ENCODE measurements at regions not wholly inside any gene's neighbourhood (a gene's known extent, or its start where the extent isn't known, plus 50 kb on each side); places are given as distances from the start of the nearest gene placed in this dataset.

- no peaks in the 10 kb centered on the region for H3K36me3 Mint-ChIP-seq (ENCODE audit: unreplicated experiment)
- H3K4me3 Mint-ChIP-seq (ENCODE audit: unreplicated experiment) = no peak overlapping the region
- H3K27ac Mint-ChIP-seq (ENCODE audit: unreplicated experiment) = no peak overlapping the region
- TF ChIP-seq, protein P1, sequence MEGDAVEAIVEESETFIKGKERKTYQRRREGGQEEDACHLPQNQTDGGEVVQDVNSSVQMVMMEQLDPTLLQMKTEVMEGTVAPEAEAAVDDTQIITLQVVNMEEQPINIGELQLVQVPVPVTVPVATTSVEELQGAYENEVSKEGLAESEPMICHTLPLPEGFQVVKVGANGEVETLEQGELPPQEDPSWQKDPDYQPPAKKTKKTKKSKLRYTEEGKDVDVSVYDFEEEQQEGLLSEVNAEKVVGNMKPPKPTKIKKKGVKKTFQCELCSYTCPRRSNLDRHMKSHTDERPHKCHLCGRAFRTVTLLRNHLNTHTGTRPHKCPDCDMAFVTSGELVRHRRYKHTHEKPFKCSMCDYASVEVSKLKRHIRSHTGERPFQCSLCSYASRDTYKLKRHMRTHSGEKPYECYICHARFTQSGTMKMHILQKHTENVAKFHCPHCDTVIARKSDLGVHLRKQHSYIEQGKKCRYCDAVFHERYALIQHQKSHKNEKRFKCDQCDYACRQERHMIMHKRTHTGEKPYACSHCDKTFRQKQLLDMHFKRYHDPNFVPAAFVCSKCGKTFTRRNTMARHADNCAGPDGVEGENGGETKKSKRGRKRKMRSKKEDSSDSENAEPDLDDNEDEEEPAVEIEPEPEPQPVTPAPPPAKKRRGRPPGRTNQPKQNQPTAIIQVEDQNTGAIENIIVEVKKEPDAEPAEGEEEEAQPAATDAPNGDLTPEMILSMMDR (IDR thresholded peaks at IDR 0.05; ENCODE audit: partially characterized antibody, unreplicated experiment) = no peak
- no peaks in the 10 kb centered on the region for H3K4me1 Mint-ChIP-seq (ENCODE audit: low read depth, unreplicated experiment)
- H3K27me3 Mint-ChIP-seq (ENCODE audit: unreplicated experiment) = peaks cover 1% of the 10 kb centered on the region
- no peaks in the 10 kb centered on the region for H3K9me3 Mint-ChIP-seq (ENCODE audit: unreplicated experiment)
- no peak for DNase-seq
Measured at GRCh38 chr7:42614636-42615035, 297.2 kb downstream of the C7orf25 start.

DNA sequence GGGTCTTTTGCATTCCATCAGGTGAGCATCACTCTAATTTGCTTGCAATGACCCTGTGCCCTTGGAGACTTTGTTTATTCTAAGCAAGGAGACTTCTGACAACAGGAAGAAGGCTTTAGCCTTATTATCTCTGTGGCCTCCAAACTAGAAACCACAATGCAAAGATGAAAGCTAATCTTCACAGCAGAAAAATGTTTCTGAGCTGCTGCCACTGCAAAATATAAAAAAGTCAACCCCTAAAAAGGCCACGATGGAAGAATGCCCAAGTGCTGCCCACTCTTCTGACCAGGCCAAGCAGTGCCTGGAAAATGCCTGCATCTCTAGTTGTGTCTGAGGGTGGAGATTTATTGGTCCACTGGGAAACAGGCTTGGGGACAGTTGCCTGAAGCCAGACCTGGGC is 299.9 kb downstream of the C7orf25 start:
- Mint-ChIP-seq H3K27ac (ENCODE audit: unreplicated experiment) (no peak overlapping the region), H3K36me3 (ENCODE audit: unreplicated experiment) (no peaks in the 10 kb centered on the region), H3K4me1 (ENCODE audit: low read depth, unreplicated experiment) (no peaks in the 10 kb centered on the region), H3K27me3 (ENCODE audit: unreplicated experiment) (no peaks in the 10 kb centered on the region), H3K4me3 (ENCODE audit: unreplicated experiment) (no peak overlapping the region), H3K9me3 (ENCODE audit: unreplicated experiment) (no peaks in the 10 kb centered on the region)
- DNase-seq = no peak
- TF ChIP-seq, protein P1 (IDR thresholded peaks at IDR 0.05; ENCODE audit: partially characterized antibody, unreplicated experiment) = no peak

DNA sequence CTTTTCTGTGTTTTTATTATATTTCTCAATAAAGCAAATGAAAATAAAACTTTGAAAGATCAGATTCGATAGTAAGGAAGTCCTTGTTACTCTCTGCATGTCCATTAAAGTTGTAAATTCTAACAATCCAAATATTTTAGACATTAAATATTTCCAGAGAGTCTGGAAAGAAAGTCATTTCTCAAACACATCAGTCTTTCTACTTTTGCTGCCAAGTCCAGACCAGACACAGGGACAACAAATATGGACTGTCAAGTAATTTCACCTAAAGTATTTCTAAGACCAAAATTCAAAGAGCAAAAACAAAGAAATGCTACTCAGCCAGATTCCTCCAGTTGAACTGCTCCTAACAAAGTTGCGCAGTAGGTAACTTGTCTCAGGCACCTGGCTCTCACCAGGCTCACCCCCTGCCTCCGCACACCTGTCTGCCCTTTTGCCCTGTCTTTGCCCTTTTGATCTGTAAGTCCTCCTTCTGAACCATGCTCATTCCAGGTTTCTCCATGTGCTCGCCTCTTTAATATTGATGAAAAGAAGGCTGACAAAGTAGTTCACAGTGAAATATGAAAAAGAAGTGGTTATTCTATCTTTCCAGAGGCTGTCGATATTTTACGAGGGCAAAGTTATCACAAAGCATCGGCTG is 300.5 kb downstream of the C7orf25 start:
- H3K4me3 Mint-ChIP-seq (ENCODE audit: unreplicated experiment) = no peak overlapping the region
- no peaks in the 10 kb centered on the region for H3K4me1 Mint-ChIP-seq (ENCODE audit: low read depth, unreplicated experiment)
- no peaks in the 10 kb centered on the region for H3K36me3 Mint-ChIP-seq (ENCODE audit: unreplicated experiment)
- no peak for DNase-seq
- H3K9me3 Mint-ChIP-seq (ENCODE audit: unreplicated experiment) = no peaks in the 10 kb centered on the region
- no peaks in the 10 kb centered on the region for H3K27me3 Mint-ChIP-seq (ENCODE audit: unreplicated experiment)
- no peak overlapping the region for H3K27ac Mint-ChIP-seq (ENCODE audit: unreplicated experiment)
- TF ChIP-seq, protein P1 (IDR thresholded peaks at IDR 0.05; ENCODE audit: partially characterized antibody, unreplicated experiment) = no peak

- Mint-ChIP-seq H3K4me3 (ENCODE audit: unreplicated experiment) (no peak overlapping the region), H3K4me1 (ENCODE audit: low read depth, unreplicated experiment) (no peaks in the 10 kb centered on the region), H3K9me3 (ENCODE audit: unreplicated experiment) (no peaks in the 10 kb centered on the region), H3K27me3 (ENCODE audit: unreplicated experiment) (no peaks in the 10 kb centered on the region), H3K27ac (ENCODE audit: unreplicated experiment) (no peak overlapping the region), H3K36me3 (ENCODE audit: unreplicated experiment) (no peaks in the 10 kb centered on the region)
- DNase-seq = no peak
- TF ChIP-seq, protein P1 (IDR thresholded peaks at IDR 0.05; ENCODE audit: partially characterized antibody, unreplicated experiment) = no peak
Measured at GRCh38 chr7:42606193-42606905, 305.5 kb downstream of the C7orf25 start.
